ENCODE measurements at regions not wholly inside any gene's neighbourhood (a gene's known extent, or its start where the extent isn't known, plus 50 kb on each side); places are given as distances from the start of the nearest gene placed in this dataset.

DNA sequence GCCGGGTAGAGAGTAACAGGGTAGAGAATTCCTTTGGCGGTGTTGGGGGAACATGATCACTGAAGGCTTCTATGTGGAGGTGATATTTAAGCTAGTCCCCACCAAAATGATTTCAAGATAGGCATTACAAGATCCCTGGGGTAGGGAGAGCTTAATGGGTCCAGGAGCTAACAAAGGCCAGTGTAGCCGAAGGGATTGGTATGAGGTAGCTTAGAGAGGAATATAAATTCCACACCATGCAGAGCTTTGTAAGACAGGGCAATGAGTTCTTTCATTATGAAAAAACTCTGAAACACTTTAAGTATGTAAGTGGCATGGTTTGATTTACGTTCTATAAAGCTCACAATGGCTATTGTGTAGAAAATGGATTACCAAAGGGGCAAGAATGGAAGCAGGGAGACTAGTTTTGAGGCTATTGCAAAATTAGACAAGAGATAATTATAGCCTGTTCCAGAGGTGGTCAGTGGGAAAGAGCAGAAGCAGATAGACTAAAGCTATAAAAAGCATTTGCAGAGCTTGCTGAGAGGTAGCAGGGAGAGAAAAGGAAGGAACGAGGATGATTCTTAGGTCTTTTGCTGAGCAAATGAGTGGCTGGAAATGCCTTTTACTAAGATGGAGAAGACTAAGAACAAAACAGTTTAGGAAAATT is 119.7 kb upstream of the SLC25A13 start:
- TF ChIP-seq, protein P1, sequence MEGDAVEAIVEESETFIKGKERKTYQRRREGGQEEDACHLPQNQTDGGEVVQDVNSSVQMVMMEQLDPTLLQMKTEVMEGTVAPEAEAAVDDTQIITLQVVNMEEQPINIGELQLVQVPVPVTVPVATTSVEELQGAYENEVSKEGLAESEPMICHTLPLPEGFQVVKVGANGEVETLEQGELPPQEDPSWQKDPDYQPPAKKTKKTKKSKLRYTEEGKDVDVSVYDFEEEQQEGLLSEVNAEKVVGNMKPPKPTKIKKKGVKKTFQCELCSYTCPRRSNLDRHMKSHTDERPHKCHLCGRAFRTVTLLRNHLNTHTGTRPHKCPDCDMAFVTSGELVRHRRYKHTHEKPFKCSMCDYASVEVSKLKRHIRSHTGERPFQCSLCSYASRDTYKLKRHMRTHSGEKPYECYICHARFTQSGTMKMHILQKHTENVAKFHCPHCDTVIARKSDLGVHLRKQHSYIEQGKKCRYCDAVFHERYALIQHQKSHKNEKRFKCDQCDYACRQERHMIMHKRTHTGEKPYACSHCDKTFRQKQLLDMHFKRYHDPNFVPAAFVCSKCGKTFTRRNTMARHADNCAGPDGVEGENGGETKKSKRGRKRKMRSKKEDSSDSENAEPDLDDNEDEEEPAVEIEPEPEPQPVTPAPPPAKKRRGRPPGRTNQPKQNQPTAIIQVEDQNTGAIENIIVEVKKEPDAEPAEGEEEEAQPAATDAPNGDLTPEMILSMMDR (conservative IDR thresholded peaks at IDR 0.05 in 1 of 2, IDR thresholded peaks at IDR 0.05 in 1 of 2; ENCODE audit: low read depth in 1 of 2, low read length in 2 of 2) = no peak
- no peak for TF ChIP-seq EZH2 (IDR thresholded peaks at IDR 0.05; ENCODE audit: low read length, missing control alignments)
- Histone ChIP-seq H3K9ac (ENCODE audit: insufficient read depth, low read length) (no peak overlapping the region), H3K9me3 (ENCODE audit: control insufficient read depth, insufficient read depth, low read depth, low read length) (no peaks in the 10 kb centered on the region), H2AFZ (ENCODE audit: low read length) (no peak overlapping the region), H3K27me3 (ENCODE audit: control insufficient read depth, insufficient read depth, low read length) (no peaks in the 10 kb centered on the region), H4K20me1 (ENCODE audit: control insufficient read depth, extremely low read depth, insufficient read depth, low read length) (no peaks in the 10 kb centered on the region), H3K79me2 (ENCODE audit: control insufficient read depth, insufficient read depth, low read length) (no peaks in the 10 kb centered on the region), H3K27ac (ENCODE audit: insufficient read depth, low read length) (no peak overlapping the region), H3K4me2 (ENCODE audit: extremely low read depth, insufficient read depth, low read length) (no peak overlapping the region), H3K4me3 (replicated peaks in 1 of 4; ENCODE audit: control extremely low read depth in 1 of 4, insufficient read depth in 1 of 4, low read depth in 3 of 4, low read length in 4 of 4) (no peak overlapping the region), H3K36me3 (ENCODE audit: control insufficient read depth, insufficient read depth, low read length) (no peaks in the 10 kb centered on the region), H3K4me1 (ENCODE audit: control insufficient read depth, extremely low read depth, insufficient read depth, low read length) (no peaks in the 10 kb centered on the region)
- DNase-seq (ENCODE audit: low read depth in 2 of 2) = no peak

DNA sequence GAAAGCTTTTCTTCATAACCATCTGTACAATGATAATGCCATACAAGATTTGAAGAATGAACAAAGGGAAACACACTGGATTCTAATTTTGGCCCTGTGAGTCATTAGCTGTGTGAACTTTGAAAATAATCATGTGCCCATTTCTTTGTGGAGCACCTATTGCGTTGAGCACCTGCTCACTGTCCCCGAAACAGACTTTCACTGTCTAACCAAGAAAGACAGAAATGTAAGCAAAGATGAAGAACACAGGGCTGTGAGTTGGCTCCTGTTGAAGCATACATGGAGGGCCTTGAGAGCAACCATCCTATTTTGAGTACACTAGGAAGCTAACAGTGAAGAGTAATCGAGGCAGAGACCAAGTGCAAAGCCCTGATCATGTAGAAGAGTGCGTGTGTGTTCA is 118.4 kb upstream of the SLC25A13 start:
- Histone ChIP-seq H3K4me3 (replicated peaks in 1 of 4; ENCODE audit: control extremely low read depth in 1 of 4, insufficient read depth in 1 of 4, low read depth in 3 of 4, low read length in 4 of 4) (no peak overlapping the region), H3K9ac (ENCODE audit: insufficient read depth, low read length) (no peak overlapping the region), H3K36me3 (ENCODE audit: control insufficient read depth, insufficient read depth, low read length) (no peaks in the 10 kb centered on the region), H3K27me3 (ENCODE audit: control insufficient read depth, insufficient read depth, low read length) (no peaks in the 10 kb centered on the region), H2AFZ (ENCODE audit: low read length) (no peak overlapping the region), H3K9me3 (ENCODE audit: control insufficient read depth, insufficient read depth, low read depth, low read length) (no peaks in the 10 kb centered on the region), H3K27ac (ENCODE audit: insufficient read depth, low read length) (no peak overlapping the region), H3K4me1 (ENCODE audit: control insufficient read depth, extremely low read depth, insufficient read depth, low read length) (no peaks in the 10 kb centered on the region), H4K20me1 (ENCODE audit: control insufficient read depth, extremely low read depth, insufficient read depth, low read length) (no peaks in the 10 kb centered on the region), H3K4me2 (ENCODE audit: extremely low read depth, insufficient read depth, low read length) (no peak overlapping the region), H3K79me2 (ENCODE audit: control insufficient read depth, insufficient read depth, low read length) (no peaks in the 10 kb centered on the region)
- no peak for DNase-seq (ENCODE audit: low read depth in 2 of 2)
- TF ChIP-seq, protein P1 (conservative IDR thresholded peaks at IDR 0.05 in 1 of 2, IDR thresholded peaks at IDR 0.05 in 1 of 2; ENCODE audit: low read depth in 1 of 2, low read length in 2 of 2) = no peak
- no peak for TF ChIP-seq EZH2 (IDR thresholded peaks at IDR 0.05; ENCODE audit: low read length, missing control alignments)

DNA sequence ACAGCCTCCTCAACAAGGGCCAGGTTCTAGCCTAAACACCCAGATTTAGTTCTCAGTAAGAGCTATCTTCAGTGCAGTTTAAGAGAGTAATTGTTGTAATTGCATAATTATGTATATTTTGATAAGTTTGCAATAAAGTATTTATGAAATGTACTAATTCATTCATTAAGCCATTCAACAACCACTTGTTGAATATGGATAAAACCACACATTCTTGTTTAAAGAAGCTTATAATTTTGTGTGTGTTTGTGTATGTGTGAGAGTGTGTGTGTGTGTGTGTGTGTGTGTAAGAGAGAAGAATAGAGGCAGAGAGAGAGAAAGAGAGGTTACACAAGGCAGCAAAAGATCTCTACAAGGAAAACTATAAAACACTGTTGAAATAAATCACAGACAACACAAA is 115.0 kb upstream of the SLC25A13 start:
- DNase-seq (ENCODE audit: low read depth in 2 of 2) = no peak
- Histone ChIP-seq H3K9ac (ENCODE audit: insufficient read depth, low read length) (no peak overlapping the region), H3K9me3 (ENCODE audit: control insufficient read depth, insufficient read depth, low read depth, low read length) (no peaks in the 10 kb centered on the region), H2AFZ (ENCODE audit: low read length) (no peak overlapping the region), H4K20me1 (ENCODE audit: control insufficient read depth, extremely low read depth, insufficient read depth, low read length) (no peaks in the 10 kb centered on the region), H3K27ac (ENCODE audit: insufficient read depth, low read length) (no peak overlapping the region), H3K4me1 (ENCODE audit: control insufficient read depth, extremely low read depth, insufficient read depth, low read length) (no peaks in the 10 kb centered on the region), H3K4me3 (replicated peaks in 1 of 4; ENCODE audit: control extremely low read depth in 1 of 4, insufficient read depth in 1 of 4, low read depth in 3 of 4, low read length in 4 of 4) (no peak overlapping the region), H3K36me3 (ENCODE audit: control insufficient read depth, insufficient read depth, low read length) (no peaks in the 10 kb centered on the region), H3K79me2 (ENCODE audit: control insufficient read depth, insufficient read depth, low read length) (no peaks in the 10 kb centered on the region), H3K4me2 (ENCODE audit: extremely low read depth, insufficient read depth, low read length) (no peak overlapping the region), H3K27me3 (ENCODE audit: control insufficient read depth, insufficient read depth, low read length) (no peaks in the 10 kb centered on the region)
- TF ChIP-seq EZH2 (IDR thresholded peaks at IDR 0.05; ENCODE audit: low read length, missing control alignments) = no peak
- TF ChIP-seq, protein P1 (conservative IDR thresholded peaks at IDR 0.05 in 1 of 2, IDR thresholded peaks at IDR 0.05 in 1 of 2; ENCODE audit: low read depth in 1 of 2, low read length in 2 of 2) = no peak

Data from fibroblast of lung (primary cell).